HG03135 (cell line): ENCODE measurements at regions not wholly inside any gene's neighbourhood (a gene's known extent, or its start where the extent isn't known, plus 50 kb on each side); places are given as distances from the start of the nearest gene placed in this dataset.
"Not testable (repeated sequence)": the region's sequence is repeated elsewhere in the genome, so short reads cannot be mapped to it uniquely, and the experiment has no call there.

Source experiments
- ATAC-seq: cut with Tn5 transposase; IDR thresholded peaks from one replicate; pipeline ENCODE4 v1.9.1; 2021; ENCODE audit warnings: mild to moderate bottlenecking, moderate library complexity; ENCODE audit not compliant: unreplicated experiment

DNA sequence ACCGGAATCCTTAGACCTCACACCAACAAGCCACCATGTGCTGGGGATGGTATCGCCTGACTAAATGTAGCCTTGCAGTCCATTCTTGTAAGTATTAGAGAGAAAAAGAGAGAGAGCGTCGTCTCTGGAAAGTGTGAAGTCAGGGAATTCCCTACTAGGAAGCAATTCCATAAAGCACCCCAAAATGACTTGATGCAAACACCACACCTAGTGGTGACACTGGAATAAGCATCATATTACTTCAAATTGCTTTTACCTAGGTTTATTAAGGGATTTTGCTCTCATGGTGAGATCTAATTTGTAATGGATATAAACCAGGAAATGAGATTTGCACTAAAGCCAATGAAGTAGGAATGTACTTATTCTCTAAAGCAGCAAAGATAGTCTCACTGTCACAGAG lies 111.4 kb upstream of the METTL9 start:
- ATAC-seq, result not testable (repeated sequence)

DNA sequence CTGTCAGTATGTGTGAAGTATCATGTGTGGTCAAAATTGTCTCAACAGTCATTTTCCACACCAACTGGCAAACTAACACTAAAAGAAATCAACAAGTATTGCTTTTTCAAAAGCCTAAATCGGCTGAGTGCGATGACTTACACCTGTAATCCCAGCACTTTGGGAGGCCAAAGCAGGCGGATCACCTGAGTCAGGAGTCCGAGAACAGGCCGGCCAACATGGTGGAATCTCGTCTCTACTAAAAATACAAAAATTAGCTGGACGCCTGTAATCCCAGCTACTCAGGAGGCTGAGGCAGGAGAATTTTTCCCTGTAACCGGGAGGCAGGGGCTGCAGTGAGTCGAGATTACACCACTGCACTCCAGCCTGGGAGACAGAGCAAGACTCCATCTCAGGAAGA lies 100.3 kb upstream of the METTL9 start:
- not testable (repeated sequence) for ATAC-seq

DNA sequence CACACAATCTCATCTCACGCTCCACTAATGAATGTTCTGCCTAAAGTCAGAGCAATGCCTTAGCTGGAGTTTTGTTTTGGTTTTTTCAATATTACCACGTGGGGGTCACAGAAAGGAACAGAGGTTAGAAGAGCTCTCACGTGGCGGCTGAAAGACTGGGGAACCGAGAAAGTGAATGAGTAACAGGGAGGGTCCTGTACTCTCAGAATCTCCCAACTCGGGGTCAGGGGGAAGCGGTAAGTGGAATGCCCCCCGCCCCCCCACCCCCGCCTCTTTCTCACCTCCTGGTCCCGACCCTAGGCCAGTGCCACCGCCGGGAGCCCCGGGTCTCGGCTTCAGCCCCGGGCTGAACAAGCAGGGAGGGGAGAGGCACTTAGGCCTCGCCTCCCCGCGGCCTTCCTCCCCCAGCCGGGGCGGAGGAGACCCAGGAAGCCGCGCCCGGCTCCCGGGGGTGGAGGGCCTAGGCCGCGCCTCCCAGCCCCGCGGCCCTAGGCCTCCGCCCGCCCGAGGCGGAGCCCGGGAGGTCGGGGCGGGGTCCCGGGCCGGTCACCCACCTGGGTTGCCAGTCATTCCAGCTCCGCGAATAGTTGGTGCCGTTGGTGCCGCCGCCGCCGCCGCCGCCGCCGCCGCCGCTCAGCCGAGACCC lies 98.0 kb upstream of the METTL9 start:
- peak; percentile 53 for ATAC-seq

DNA sequence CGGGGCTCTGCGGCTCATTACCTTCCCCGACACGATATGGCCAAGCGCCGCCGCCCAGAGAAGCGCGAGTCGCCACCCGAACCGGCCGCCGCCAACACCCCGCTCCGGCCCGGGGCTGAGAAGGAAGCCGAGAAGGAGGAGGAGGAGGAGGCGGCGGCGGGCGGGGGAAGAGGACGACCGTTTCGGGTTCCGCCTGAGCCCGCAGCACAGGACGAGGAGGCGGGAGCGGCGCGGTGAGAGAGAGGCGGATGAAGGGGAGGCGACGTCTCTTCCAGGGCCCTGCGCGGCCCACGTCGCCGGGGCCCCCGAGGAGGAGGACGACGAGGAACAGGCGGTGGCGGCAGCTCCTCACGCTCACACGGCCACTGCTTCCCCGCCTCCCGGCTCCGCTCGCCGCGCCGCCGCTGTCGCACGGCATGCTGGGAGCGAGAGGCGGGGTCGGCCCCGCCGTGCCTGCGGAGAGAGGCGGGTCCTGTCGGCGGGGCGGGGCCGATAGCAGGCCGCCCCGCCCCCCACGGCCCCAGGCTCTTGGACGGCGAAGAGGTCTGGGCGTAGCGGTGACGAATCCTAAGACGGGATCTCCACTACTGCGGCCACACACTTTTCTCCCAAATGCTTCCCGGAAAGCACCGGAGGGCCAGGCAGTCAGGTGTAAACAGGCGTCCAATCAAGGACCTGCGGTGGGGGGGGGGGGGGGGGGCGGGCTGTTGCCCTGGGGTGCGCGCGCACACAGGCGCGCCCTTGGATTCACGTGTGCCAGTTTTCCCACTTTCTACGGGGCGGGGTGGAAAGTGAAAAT lies 97.3 kb upstream of the METTL9 start:
- ATAC-seq, result peak; percentile 69

DNA sequence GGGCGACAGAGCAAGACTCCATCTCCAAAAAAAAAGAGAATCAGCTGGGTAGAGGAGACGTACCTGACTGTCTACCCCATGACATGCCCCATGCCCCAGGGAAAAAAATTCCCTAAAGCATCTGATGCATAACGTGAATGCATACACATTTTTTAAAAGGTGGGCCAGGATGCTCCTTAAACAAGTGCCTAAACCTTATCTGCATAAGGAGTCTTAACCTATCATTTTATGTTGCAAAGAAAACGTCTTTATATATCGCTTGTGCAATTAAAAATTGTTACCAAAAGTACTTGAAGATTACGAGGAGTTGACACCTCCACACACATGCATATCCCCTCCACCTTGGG lies 95.8 kb upstream of the METTL9 start:
- not testable (repeated sequence) for ATAC-seq

DNA sequence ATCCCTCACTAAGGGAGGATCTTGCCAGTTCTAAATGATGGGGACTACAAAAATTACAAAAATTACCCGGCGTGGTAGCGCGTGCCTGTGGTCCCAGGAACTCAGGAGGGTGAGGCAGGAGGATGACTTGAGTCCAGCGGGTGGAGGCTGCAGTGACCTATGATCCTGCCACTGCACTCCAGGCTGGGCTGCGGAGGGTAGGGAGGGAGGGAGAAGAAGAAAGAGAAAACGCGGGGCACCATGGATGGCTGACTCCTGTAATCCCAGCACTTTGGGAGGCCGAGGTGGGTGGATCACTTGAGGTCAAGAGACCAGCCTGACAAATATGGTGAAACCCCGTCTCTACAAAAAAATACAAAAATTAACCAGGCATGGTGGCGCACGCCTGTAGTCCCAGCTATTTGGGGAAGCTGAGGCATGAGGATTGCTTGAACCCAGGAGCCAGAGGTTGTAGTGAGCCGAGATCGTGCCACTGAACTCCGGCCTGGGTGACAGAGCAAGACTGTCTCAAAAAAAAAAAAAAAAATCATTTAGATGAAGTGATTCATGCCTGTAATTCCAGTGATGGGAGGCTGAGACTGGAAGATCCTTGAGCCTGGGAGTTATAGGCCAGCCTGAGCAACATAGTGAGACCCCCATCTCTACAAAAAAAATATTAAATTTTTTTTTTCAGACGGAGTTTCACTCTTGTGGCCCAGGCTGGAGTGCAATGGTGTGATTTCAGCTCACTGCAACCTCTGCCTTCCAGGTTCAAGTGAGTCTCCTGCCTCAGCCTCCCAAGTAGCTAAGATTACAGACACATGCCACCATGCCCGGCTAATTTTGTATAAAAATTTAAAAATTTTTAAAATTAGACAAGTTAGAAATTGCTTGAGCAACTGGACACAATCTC lies 95.2 kb upstream of the METTL9 start:
- ATAC-seq, result not testable (repeated sequence)

DNA sequence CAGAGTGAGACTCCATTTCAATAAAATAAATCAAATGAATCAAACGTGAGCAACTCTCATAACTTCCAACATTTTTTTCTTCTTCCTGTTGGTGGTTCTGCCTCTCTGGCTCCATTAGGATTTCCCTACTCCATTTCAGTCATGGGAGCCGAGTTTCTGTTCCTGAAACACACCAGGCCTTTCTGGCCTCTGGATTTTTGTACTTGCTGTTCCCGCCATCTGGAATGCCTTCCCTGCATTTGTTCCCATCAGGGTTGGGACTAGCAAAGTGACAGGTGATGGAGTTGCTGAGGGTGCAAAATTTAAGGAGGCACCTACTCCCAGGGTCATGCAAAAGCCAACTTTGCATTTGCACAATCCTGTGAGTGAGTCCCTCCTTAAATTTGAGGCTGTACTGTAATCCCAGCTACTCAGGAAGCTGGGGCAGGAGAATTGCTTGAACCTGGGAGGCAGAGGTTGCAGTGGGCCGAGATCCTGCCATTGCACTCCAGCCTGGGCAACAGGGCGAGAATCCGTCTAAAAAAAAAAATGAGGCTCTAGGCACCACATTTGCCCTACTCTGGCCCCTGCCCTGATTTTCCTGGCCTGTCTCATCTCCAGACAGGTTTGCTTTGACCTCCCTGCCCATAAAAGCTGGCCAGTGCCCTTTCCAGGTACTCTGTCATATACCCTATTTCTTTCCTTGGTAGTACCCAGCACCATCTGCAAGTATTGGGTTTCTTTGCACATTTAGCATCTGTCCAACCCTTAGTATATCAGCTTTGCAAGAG lies 93.4 kb upstream of the METTL9 start:
- ATAC-seq, result not testable (repeated sequence)

DNA sequence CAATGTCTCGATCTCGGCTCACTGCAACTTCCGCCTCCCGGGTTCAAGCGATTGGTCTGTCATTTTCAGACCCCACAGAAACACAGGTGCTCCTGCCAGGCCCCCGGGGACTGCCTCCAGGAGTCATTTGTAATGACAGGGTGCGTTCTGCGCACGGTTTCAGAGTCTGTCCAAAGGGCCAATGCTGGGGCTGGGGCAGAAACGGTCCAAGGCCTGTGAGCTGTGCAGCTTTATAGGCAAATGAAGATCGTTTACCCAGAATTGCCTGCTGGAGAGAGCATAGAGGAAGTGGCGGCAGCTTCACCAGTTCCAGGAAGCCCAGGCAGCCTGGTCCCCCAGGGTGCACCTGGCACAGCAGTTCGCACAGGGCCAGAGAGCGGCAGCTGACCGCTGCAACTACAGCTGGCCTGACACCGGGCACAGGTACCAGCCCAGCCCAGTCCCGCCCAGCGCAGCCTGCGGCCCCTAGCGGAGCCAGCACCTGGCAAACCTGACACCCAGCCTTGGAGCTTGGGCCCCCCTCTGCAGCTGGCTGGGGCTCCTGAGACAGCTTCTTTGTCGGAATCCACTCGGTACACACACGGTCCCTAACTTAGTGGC lies 92.4 kb upstream of the METTL9 start:
- ATAC-seq, result peak; percentile 51

DNA sequence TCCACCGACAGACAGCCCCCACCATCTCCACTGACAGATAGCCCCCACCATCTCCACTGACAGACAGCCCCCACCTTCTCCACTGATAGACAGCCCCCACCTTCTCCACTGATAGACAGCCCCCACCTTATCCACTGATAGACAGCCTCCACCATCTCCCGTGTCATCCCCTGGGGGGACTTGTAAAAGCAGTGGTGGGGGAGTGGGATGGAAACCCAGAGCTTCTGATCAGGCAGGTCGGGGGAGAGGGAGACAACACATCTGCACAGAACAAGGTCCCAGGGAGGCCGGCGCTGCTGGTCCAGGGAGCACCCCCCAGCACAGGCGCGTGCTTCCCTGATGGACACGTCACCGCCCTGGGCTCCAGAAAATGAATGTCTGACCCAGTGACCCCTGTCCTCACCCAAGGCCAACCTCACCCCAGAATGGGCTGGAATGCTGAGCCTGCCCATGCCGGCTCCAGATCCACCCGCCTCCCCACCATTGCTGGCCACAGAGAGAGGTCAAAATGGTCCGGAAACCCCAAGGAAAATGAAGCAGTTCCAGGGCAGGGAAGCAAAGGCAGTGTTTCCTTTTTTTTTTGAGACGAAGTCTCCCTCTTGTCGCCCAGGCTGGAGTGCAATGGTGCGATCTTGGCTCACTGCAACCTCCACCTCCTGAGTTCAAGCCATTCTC lies 91.6 kb upstream of the METTL9 start:
- ATAC-seq, result not testable (repeated sequence)

DNA sequence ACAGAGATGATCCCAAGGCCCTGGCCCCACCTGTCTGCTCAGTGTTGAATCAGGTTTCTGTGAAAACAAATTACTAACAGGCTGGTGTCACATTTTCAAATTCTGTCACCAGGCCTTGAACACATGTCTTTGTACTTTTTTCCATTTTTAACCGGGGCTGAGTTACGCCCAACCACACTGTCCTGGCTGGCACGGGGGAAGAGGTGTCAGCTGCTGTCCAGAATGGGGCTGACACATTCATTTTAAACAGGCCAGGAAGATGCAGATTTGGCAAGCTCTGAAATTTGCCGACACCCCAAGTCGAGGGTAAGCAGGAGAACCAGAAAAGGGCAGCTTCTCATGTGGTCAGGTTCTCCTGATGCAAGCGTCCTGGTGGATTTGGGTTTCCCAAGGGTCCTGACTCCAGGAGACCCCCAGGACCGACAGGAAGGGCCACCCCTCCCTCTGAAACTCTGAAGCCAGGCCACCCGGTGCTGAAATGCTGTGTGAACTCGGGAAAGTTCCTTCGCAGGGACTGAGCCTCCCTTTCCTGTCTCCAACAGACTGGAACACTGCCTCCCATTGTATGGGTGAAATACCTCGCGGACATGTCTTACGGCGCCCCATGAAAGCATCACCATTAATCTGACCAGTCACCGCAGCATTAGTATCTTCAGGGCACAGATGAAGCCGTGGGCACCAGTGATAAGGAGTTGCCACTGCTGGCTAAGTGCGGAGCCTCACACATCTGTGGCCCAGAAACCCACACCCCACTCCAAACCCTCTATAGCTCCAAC lies 90.5 kb upstream of the METTL9 start:
- not testable (repeated sequence) for ATAC-seq

DNA sequence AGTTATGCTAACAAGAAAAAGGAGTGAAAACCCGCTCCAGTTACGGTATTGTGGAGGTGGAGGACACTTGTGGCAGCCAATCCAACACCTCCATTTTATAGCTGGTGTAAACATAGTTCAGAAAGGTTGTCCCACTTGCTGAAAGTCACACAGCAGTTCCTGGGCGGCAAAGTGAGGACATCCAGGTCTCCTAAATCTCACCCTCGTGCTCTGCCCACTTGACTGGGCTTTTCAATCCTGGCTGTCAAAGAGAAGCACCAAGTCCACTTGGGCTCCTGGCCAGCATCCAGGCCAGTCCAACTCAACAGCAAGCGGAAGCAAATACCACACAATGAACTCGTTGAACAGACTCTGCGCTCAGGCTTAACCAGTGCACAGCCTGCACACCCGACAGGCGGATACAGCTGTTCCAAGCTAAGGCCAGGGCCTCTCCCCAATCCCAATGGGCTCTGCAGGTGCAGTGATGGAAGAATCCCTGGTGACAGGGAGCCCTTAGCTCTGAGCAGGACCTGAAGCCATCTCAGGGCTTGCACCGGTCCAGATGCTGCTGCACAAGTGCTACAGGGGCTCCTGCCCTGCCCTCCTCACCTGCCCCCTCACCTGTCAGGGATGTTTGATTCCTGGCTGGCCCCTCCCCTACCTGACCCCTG lies 89.8 kb upstream of the METTL9 start:
- ATAC-seq, result not testable (repeated sequence)

DNA sequence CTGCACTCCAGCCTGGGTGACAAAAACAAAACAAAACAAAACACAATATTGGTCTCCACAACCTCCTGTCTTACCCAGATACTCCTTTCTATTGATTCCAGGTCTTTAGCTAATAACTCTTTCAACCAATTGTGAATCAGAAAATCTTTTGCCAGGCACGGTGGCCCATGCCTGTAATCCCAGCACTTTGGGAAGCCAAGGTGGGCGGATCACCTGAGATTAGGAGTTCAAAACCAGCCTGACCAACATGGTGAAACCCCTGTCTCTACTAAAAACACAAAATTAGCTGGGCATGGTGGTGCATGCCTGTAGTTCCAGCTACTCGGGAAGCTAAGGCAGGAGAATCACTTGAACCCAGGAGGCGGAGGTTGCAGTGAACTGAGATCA lies 88.5 kb upstream of the METTL9 start:
- ATAC-seq, result not testable (repeated sequence)

DNA sequence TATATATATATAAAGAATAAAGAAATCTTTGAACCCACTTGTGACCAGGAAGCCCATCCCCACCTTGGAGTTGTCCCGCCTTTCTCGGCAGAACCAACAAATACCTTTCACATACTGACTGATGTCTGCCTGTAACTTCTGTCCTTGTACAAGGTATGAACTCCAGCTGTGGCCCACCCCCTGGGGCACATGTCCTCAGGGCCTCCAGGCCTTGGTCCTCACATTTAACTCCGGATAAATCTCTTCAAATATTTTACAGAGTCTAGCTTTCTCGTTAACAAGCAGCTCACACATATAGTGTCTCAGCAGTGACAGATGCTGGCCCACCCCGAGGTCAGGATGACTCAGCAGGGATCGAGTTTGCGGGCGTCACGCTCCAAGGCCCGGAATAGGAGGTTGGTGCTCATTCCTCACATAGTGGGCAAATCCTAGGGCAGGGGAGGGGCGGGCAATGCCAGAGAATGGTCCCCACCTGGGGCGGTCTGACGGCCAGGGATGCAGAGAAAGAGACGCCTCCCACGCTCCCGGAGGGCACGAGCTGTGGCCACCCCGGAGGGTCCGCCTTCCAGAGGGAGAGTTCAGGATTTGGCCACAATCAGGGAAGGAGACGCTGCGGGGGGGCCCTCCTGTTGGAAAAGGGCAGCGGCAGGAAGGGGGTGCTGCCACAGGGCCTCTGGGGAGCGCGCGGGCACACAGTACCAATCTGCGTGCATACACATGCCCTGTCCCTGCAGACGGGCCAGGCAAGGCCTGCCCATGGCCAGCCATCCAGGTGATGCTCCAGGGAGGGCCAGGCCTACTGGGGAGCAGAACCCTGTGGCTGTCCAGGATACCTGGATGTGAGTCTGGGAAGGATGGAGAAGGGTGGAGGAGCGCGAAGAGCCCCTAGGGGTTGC lies 87.8 kb upstream of the METTL9 start:
- ATAC-seq, result not testable (repeated sequence)

DNA sequence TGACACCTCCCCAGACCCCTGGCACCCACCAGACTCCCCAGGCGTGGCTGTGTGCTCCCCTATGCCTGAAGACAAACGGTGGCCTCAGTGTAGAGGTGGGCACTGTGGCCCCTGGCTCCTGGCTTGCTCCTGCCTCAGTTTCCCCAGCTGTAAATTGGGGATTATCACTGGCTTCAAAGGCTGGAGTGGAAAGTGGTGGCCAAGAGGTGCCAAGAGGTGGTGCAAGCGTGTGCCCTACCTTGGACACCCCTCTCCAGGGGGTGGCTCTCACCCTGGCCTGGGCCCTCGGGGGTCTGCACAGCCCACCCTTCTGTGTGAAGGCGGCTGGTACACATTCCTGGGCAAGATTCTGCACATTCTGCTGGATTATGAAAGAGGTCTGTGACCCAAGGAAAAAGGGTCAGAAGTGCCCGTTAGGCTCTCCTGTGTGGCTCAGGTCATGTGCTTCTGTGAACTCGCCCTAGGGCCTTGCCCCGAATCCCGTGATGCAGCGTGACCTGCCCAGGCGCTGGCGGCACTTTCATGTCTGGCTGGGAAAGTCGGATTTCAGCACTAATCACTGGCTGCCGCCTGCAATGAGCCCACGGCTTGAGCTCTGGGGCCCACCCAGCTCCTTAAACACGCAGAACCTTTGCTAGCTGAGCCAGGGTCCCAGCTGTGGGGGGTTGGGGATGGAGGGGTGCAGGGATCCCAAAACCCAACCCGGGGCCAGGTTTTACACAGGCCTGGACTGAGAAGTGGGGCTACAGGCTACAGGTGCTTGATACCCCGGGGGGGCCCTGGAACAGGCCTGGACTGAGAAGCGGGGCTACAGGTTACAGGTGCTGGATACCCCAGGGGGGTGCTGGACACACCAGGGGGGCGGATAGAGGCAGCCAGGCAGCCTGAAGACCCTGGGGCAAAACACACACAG lies 86.8 kb upstream of the METTL9 start:
- not testable (repeated sequence) for ATAC-seq

DNA sequence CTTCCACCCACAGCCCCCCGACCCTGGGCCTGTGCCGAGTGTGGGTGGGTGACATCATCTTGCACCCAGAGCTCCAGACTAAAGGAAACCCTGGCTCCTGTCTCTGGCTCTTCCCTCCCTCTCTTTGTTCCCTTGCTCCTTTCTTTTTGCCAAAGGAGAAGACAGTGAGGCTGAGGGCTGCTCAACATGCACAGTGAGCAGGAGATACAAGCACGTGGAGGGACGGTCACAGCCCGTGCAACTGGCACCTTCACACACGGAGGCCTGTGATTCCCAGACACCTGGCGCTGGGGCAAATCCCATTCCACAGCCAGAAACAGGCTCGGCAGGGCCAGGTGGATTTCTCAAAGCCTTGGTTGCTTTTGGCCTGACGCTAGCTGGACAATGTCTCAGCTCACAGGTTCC lies 86.0 kb upstream of the METTL9 start:
- not testable (repeated sequence) for ATAC-seq

DNA sequence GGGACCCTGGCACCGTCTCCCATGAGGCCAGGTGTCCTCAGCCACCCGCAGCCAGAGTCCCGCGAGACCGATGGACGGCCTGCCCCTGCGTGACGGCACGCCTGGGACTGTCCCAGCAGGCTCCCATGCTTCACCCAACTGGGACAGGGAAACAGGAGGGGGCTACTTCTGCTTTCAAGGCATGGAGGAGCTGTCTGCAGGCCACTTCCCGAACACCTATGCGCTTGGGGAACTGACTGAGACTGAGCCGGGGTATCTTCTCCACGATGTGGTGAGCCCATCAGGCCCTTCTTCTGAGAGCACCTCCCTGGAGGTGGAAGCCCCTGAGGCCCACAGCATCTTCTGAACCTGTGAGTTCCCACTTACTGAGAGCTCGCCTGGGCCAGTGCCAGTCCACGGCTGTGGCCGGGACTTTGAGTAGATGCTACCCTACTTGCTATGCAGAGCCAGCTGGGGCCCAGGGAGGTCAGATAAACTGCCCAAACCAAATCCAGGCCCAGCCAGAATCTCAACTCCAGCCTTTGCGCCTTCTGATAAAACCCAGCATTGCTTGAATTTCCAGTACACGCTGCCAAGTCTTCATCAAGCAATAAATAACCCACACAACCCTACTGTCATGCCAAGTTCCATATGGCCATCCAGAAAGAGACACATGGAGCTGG lies 85.4 kb upstream of the METTL9 start:
- ATAC-seq, result not testable (repeated sequence)
